Lower leg skin (tissue), 4 donors: ENCODE measurements at regions not wholly inside any gene's neighbourhood (a gene's known extent, or its start where the extent isn't known, plus 50 kb on each side); places are given as distances from the start of the nearest gene placed in this dataset.
"Not testable (repeated sequence)": the region's sequence is repeated elsewhere in the genome, so short reads cannot be mapped to it uniquely, and the experiment has no call there.

Experiments
- DNase-seq, 2 donors: peaks; one replicate each; pipeline ENCODE4 v3.0.0-alpha.2; 2019; ENCODE audit warnings: low spot score in 2 of 2
- H3K4me3 ChIP-seq: fragments of 200-600 bp; sonication (generic); 2 replicates; pipeline ENCODE4 v1.5.1; 2017; ENCODE audit warnings: mild to moderate bottlenecking, low read depth; ENCODE audit not compliant: poor library complexity, severe bottlenecking
- CTCF ChIP-seq, 3 donors: fragments of 450-650 bp; IDR thresholded peaks; one replicate each; pipeline ENCODE4 v1.5.1; 2016; ENCODE audit warnings: antibody characterized with exemption in 3 of 3, mild to moderate bottlenecking in 3 of 3, moderate library complexity in 2 of 3
- POLR2A ChIP-seq, 2 donors: fragments of 450-650 bp; IDR thresholded peaks; one replicate each; pipeline ENCODE4 v1.6.1; 2016 to 2017; ENCODE audit warnings: antibody characterized with exemption in 2 of 2, mild to moderate bottlenecking in 1 of 2, moderate library complexity in 1 of 2
- WGBS, 2 donors: methylation state at CpG; one replicate each; pipeline ENCODE4 v1.1.5; 2018; 5-methylcytosine and 5-hydroxymethylcytosine counted together
- intact Hi-C: fragments of 100-400 bp; cut with DNase I; formaldehyde crosslinking; loops from one replicate; pipeline ENCODE4 v1.15.0; 2023; ENCODE audit warnings: low total_unique reads

GRCh38 chr9:94182532-94182931, 76.6 kb upstream of the ZNF169 start:
- intact Hi-C loops: loop anchor here (10.0 kb wide), 1 partner anchor 1902 kb away; no protein-coding TSS in a partner anchor
- DNase-seq: no peak
- TF ChIP-seq CTCF (IDR thresholded peaks at IDR 0.05) (no peak), POLR2A (IDR thresholded peaks at IDR 0.05) (no peak)
- WGBS, 2 donors: 81 to 84% methylated on average over 3 of the region's 3 CpGs
- no peak overlapping the region for H3K4me3 ChIP-seq

GRCh38 chr9:94183240-94183999, 75.7 kb upstream of the ZNF169 start:
- intact Hi-C loops: loop anchor here (10.0 kb wide), 1 partner anchor 1901 kb away; no protein-coding TSS in a partner anchor
- WGBS, 2 donors: 90 to 96% methylated on average over 5 of the region's 5 CpGs
- no peak for DNase-seq
- H3K4me3 ChIP-seq: no peak overlapping the region
- TF ChIP-seq CTCF (IDR thresholded peaks at IDR 0.05): no peak
- TF ChIP-seq POLR2A (IDR thresholded peaks at IDR 0.05): no peak

GRCh38 chr9:94188246-94188645, 70.9 kb upstream of the ZNF169 start:
- no peak for DNase-seq
- no peak overlapping the region for H3K4me3 ChIP-seq
- TF ChIP-seq CTCF (IDR thresholded peaks at IDR 0.05) (no peak), POLR2A (IDR thresholded peaks at IDR 0.05) (no peak)
- intact Hi-C loops: loop anchor here (10.0 kb wide), 1 partner anchor 1897 kb away; no protein-coding TSS in a partner anchor

DNA sequence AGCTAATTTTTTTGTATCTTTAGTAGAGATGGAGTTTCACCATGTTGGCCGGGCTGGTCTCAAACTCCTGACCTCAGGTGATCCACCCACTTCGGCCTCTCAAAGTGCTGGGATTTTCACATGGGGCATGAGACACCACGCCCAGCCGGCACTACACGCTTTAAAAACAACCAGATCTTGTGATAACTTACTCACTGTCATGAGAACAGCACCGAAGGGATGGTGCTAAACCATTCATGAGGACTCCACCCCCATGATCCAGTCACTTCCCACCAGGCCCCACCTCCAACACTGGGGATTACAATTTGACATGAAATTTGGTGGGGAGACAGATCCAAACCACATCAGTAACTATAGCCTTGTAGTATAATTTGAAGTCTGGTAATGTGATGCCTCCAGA, 67.4 kb upstream of the ZNF169 start:
- DNase-seq, H3K4me3 ChIP-seq, intact Hi-C loops: not testable (repeated sequence)
- WGBS, 2 donors: 89 to 92% methylated on average over 6 of the region's 6 CpGs

GRCh38 chr9:94198414-94198813, 60.7 kb upstream of the ZNF169 start:
- intact Hi-C loops: no loop called here
- TF ChIP-seq CTCF (IDR thresholded peaks at IDR 0.05) (no peak), POLR2A (IDR thresholded peaks at IDR 0.05) (no peak)
- H3K4me3 ChIP-seq: no peak overlapping the region
- WGBS, 2 donors: 94 to 96% methylated on average over 3 of the region's 3 CpGs
- DNase-seq: no peak

DNA sequence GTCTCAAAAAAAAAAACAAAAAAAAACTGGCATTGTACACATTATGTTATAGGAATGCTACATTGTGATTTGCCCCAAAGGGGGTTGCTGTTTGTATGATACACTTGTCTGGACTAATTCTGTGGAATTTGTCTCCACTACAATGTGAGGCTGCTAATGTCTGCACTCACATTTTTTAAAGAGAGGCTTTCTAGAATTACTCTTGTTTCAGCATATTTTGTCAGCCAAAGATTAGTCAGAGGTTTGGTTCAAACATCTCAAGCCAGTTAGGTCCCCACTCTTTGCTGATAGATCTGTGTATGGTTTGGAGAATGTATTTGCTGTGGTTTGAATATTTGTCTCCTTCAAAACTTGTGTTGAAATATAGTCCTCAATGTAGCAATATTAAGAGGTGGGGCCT, 59.3 kb upstream of the ZNF169 start:
- TF ChIP-seq CTCF (IDR thresholded peaks at IDR 0.05) (no peak), POLR2A (IDR thresholded peaks at IDR 0.05) (no peak)

More for the DNA sequence above, 59.3 kb upstream of the ZNF169 start:
- intact Hi-C loops: no loop called here
- DNase-seq: no peak
- no peak overlapping the region for H3K4me3 ChIP-seq
